Keratinocyte (primary cell): ENCODE measurements at regions not wholly inside any gene's neighbourhood (a gene's known extent, or its start where the extent isn't known, plus 50 kb on each side); places are given as distances from the start of the nearest gene placed in this dataset.

Experiments
- CTCF ChIP-seq, 3 experiments: IDR thresholded peaks in 1 of 3; conservative IDR thresholded peaks in 1 of 3; optimal IDR thresholded peaks in 1 of 3; 2 replicates in 2 of 3; 3 replicates in 1 of 3; pipeline versions ENCODE3 to v1.5.1; 2011; ENCODE audit warnings: low read length in 3 of 3, mild to moderate bottlenecking in 3 of 3, moderate library complexity in 2 of 3, control low read depth in 1 of 3, inconsistent platforms in 1 of 3; ENCODE audit not compliant: insufficient read depth in 2 of 3; ENCODE audit errors: extremely low read depth in 1 of 3
- EZH2 ChIP-seq: IDR thresholded peaks from one replicate; pipeline ENCODE4 v1.6.1; 2012; ENCODE audit warnings: inconsistent platforms, mild to moderate bottlenecking, low read length, moderate library complexity

GRCh38 chr6:3623451-3624249 lies 127.9 kb downstream of the PXDC1 start:
- TF ChIP-seq CTCF (optimal IDR thresholded peaks at IDR 0.05 in 1 of 3, IDR thresholded peaks at IDR 0.05 in 1 of 3, conservative IDR thresholded peaks at IDR 0.05 in 1 of 3; ENCODE audit: extremely low read depth in 1 of 3, insufficient read depth in 2 of 3, low read length in 3 of 3) (no peak), EZH2 (no peak)
